ENCODE measurements at regions not wholly inside any gene's neighbourhood (a gene's known extent, or its start where the extent isn't known, plus 50 kb on each side); places are given as distances from the start of the nearest gene placed in this dataset.

DNA sequence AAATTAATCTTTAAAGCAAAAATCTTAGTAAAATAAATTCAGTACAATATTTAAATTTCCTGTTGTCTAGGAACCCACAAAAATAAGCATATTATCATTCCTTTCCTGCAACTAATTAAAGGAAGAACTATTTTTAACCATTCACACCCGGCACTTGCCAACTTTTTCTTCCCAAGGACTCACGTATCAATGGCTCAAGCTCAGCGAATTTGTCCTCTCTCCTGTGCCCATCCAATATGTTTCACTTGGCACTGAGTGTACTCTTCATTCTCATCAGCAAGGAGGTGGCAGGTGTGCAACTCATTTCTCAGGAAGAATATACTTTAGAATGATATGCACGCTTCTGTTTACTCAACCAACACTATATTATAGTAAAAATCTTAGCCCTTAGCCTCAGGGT, 419.4 kb downstream of the C6orf118 start:
- no peak overlapping the region for H2BK15ac ChIP-seq (ENCODE audit: low read depth, low read length)
- no peak overlapping the region for H4K5ac ChIP-seq (ENCODE audit: low read depth, low read length)
- H4K91ac ChIP-seq (ENCODE audit: insufficient read depth, low read depth, low read length): no peak overlapping the region
- WGBS, 2 experiments (ENCODE audit: extremely low coverage in 2 of 2, insufficient read length in 1 of 2): no CpG with 5 or more reads among the region's 4 CpGs
- in situ Hi-C loops (cut with MboI; ENCODE audit: low sequenced_read_pairs) (no loop called here), intact Hi-C loops (cut with micrococcal nuclease) (no loop called here), dilution Hi-C loops (cut with HindIII; ENCODE audit: low sequenced_read_pairs, unreplicated experiment) (no loop called here)
- no peaks in the 10 kb centered on the region for H3K9me1 ChIP-seq (ENCODE audit: insufficient read depth, low read length)
- H3K4me3 ChIP-seq (ENCODE audit: insufficient read depth, low read depth, low read length): no peak overlapping the region
- no peak overlapping the region for H2AK5ac ChIP-seq (ENCODE audit: low read depth, low read length)
- CTCF ChIA-PET: no interaction called here
- H2BK5ac ChIP-seq (ENCODE audit: low read depth, low read length, poor library complexity, severe bottlenecking): no peak overlapping the region
- BruUV-seq (replicated peaks): no TSS peak
- no peak overlapping the region for H2BK20ac ChIP-seq (ENCODE audit: low read depth, low read length)
- H3K18ac ChIP-seq (ENCODE audit: low read depth, low read length): no peak overlapping the region
- no peak overlapping the region for H2BK120ac ChIP-seq (ENCODE audit: low read depth, low read length)
- no peaks in the 10 kb centered on the region for H3K4me1 ChIP-seq (ENCODE audit: control insufficient read depth, insufficient read depth, low read length)
- H4K20me1 ChIP-seq (ENCODE audit: insufficient read depth, low read length): no peaks in the 10 kb centered on the region
- DNase-seq (no peak), ATAC-seq (ENCODE audit: low read depth) (no peak)
- no peak overlapping the region for H3K56ac ChIP-seq (ENCODE audit: extremely low read depth, insufficient read depth, low read length)
- H3K4ac ChIP-seq (ENCODE audit: low read depth, low read length): no peak overlapping the region
- H4K8ac ChIP-seq (ENCODE audit: low read depth in 2 of 2, low read length in 2 of 2): no peak overlapping the region
- no peak overlapping the region for H3K14ac ChIP-seq (replicated peaks; ENCODE audit: low read depth, low read length)
- TF ChIP-seq MAFK (IDR thresholded peaks at IDR 0.05; ENCODE audit: low read depth, low read length) (no peak), POLR2A (IDR thresholded peaks at IDR 0.05; ENCODE audit: low read depth, low read length) (no peak), NFE2L2 (IDR thresholded peaks at IDR 0.05; ENCODE audit: low read depth, low read length) (no peak), RCOR1 (IDR thresholded peaks at IDR 0.05; ENCODE audit: insufficient replicate concordance, low read length) (no peak), RAD21 (IDR thresholded peaks at IDR 0.05; ENCODE audit: low read length) (no peak), BHLHE40 (IDR thresholded peaks at IDR 0.05; ENCODE audit: low read depth, low read length) (no peak)
- TF ChIP-seq, protein P1, sequence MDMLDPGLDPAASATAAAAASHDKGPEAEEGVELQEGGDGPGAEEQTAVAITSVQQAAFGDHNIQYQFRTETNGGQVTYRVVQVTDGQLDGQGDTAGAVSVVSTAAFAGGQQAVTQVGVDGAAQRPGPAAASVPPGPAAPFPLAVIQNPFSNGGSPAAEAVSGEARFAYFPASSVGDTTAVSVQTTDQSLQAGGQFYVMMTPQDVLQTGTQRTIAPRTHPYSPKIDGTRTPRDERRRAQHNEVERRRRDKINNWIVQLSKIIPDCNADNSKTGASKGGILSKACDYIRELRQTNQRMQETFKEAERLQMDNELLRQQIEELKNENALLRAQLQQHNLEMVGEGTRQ (IDR thresholded peaks at IDR 0.05; ENCODE audit: low read depth, low read length): no peak
- TF ChIP-seq, protein P2, sequence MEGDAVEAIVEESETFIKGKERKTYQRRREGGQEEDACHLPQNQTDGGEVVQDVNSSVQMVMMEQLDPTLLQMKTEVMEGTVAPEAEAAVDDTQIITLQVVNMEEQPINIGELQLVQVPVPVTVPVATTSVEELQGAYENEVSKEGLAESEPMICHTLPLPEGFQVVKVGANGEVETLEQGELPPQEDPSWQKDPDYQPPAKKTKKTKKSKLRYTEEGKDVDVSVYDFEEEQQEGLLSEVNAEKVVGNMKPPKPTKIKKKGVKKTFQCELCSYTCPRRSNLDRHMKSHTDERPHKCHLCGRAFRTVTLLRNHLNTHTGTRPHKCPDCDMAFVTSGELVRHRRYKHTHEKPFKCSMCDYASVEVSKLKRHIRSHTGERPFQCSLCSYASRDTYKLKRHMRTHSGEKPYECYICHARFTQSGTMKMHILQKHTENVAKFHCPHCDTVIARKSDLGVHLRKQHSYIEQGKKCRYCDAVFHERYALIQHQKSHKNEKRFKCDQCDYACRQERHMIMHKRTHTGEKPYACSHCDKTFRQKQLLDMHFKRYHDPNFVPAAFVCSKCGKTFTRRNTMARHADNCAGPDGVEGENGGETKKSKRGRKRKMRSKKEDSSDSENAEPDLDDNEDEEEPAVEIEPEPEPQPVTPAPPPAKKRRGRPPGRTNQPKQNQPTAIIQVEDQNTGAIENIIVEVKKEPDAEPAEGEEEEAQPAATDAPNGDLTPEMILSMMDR (conservative IDR thresholded peaks at IDR 0.05; ENCODE audit: low read depth, low read length): no peak
- peaks cover 7% of the 10 kb centered on the region for H3K9me3 ChIP-seq (ENCODE audit: control insufficient read depth, insufficient read depth, low read length)
- H3K36me3 ChIP-seq (ENCODE audit: control insufficient read depth, insufficient read depth, low read length): no peaks in the 10 kb centered on the region
- no peak overlapping the region for H2AK9ac ChIP-seq (replicated peaks; ENCODE audit: low read depth, low read length, poor library complexity)
- H3K27ac ChIP-seq (ENCODE audit: insufficient read depth, low read length): no peak overlapping the region
- H2AFZ ChIP-seq (replicated peaks; ENCODE audit: low read length, poor library complexity): no peak overlapping the region
- no peaks in the 10 kb centered on the region for H3K27me3 ChIP-seq (ENCODE audit: control insufficient read depth, insufficient read depth, low read length)
- H3K23ac ChIP-seq (ENCODE audit: low read depth, low read length): no peak overlapping the region
- no peak overlapping the region for H3K9ac ChIP-seq (ENCODE audit: low read depth, low read length)
- POLR2A ChIA-PET (ENCODE audit: unreplicated experiment): no interaction called here
- H3K79me1 ChIP-seq (ENCODE audit: low read depth in 1 of 2, low read length in 2 of 2): no peaks in the 10 kb centered on the region
- no peak overlapping the region for H3K4me2 ChIP-seq (ENCODE audit: low read depth, low read length)

Data from IMR-90 (cell line).